ENCODE measurements at regions not wholly inside any gene's neighbourhood (a gene's known extent, or its start where the extent isn't known, plus 50 kb on each side); places are given as distances from the start of the nearest gene placed in this dataset.

DNA sequence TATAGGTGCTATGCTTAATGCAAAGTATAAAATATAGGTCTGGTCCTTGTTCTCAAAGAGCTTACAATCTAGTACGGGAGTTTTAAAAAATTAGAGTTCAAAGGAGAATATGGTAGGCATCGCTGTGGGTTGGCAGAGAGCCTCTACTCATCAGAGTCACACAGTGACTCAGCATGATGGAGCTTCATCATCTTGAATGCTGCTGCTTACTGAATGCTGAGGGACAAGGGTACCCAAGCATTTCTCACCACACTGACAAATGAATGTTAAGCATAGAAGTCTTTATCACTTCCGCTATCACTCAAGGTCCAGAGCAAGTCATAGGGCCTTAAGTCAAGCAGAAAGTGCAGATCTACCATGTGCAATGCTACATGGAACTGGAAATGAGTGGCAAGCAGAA, 268.6 kb upstream of the IGFBP7 start:
- Histone ChIP-seq H3K4me3 (ENCODE audit: low read depth in 1 of 3, low read length in 3 of 3) (no peak overlapping the region), H3K4me1 (ENCODE audit: control insufficient read depth in 3 of 3, insufficient read depth in 2 of 3, low read depth in 1 of 3, low read length in 2 of 3) (no peaks in the 10 kb centered on the region), H3K36me3 (ENCODE audit: control insufficient read depth in 3 of 3, insufficient read depth in 2 of 3, low read depth in 1 of 3, low read length in 3 of 3) (no peaks in the 10 kb centered on the region), H3K9me3 (ENCODE audit: control insufficient read depth in 2 of 2, insufficient read depth in 1 of 2, low read depth in 1 of 2, low read length in 1 of 2) (no peaks in the 10 kb centered on the region), H3K27me3 (ENCODE audit: control insufficient read depth in 3 of 3, insufficient read depth in 3 of 3, low read length in 3 of 3) (no peaks in the 10 kb centered on the region), H3K27ac (ENCODE audit: low read depth in 1 of 3, low read length in 2 of 3) (no peak overlapping the region)
- WGBS, 3 donors: 91 to 94% (median 92%) methylated on average over 3 of the region's 3 CpGs
- FAIRE-seq: no peak
- DNase-seq: no peak

DNA sequence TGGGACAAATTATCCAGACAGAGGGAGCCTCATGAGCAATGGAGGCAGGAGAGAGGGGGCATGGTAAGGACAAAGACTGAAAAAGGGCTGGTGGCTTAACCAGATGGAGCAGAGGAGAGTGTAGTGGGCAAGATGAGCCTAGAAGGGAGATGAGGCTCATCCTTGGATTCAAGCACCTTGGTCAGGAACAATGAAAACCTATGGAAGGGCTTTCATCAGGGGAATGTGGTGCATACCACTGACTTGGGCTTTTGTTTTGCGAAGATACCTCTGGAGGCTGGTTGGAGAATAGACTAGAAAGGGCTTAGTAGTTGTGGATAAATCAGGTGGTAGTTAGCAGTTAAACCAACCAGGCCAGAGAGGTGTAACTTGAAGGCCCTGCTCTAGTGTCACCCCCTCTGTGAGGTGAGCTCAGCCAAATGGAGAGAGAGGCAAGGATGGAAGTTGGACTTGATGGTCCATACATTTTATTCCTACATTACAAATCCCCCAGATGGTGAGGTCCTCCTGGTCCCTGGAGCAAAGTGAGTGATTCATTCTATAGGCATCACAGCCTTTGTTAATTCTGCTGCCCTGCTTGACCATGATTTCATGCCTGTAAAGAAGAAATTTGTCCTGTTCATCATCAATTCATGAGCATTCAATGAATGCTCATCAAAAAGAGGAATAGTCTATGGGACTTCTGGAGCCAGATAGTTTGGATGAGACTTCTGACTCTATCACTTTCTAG, 264.8 kb upstream of the IGFBP7 start:
- no peaks in the 10 kb centered on the region for H3K4me1 ChIP-seq (ENCODE audit: control insufficient read depth in 3 of 3, insufficient read depth in 2 of 3, low read depth in 1 of 3, low read length in 2 of 3)
- H3K27me3 ChIP-seq (ENCODE audit: control insufficient read depth in 3 of 3, insufficient read depth in 3 of 3, low read length in 3 of 3): no peaks in the 10 kb centered on the region
- no peaks in the 10 kb centered on the region for H3K9me3 ChIP-seq (ENCODE audit: control insufficient read depth in 2 of 2, insufficient read depth in 1 of 2, low read depth in 1 of 2, low read length in 1 of 2)
- FAIRE-seq: no peak
- no peak overlapping the region for H3K4me3 ChIP-seq (ENCODE audit: low read depth in 1 of 3, low read length in 3 of 3)
- no peak overlapping the region for H3K27ac ChIP-seq (ENCODE audit: low read depth in 1 of 3, low read length in 2 of 3)
- no peak for DNase-seq
- 85 to 97% (median 88%) methylated on average over 1 of the region's 1 CpG for WGBS, 3 donors
- no peaks in the 10 kb centered on the region for H3K36me3 ChIP-seq (ENCODE audit: control insufficient read depth in 3 of 3, insufficient read depth in 2 of 3, low read depth in 1 of 3, low read length in 3 of 3)

DNA sequence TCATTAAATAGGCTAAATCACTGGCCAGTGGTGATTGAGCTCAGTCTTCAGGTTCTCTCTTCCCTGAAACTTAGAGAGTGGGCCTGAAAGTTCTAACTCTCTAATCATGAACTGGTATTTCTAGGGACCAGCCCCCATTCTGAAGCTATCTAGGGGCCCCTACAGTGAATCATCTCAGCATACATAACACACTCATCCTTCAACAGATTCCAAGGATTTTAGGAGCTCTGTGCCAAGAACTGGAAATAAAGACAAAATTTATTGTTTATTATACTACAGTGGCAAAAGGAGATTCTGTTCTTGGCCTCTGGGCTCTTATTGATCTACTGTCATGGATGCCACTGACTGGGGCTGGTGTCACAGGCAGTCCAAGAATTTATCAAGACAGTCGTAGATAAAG, 263.8 kb upstream of the IGFBP7 start:
- no peaks in the 10 kb centered on the region for H3K4me1 ChIP-seq (ENCODE audit: control insufficient read depth in 3 of 3, insufficient read depth in 2 of 3, low read depth in 1 of 3, low read length in 2 of 3)
- no peaks in the 10 kb centered on the region for H3K27me3 ChIP-seq (ENCODE audit: control insufficient read depth in 3 of 3, insufficient read depth in 3 of 3, low read length in 3 of 3)
- H3K9me3 ChIP-seq (ENCODE audit: control insufficient read depth in 2 of 2, insufficient read depth in 1 of 2, low read depth in 1 of 2, low read length in 1 of 2): no peaks in the 10 kb centered on the region
- H3K27ac ChIP-seq (ENCODE audit: low read depth in 1 of 3, low read length in 2 of 3): no peak overlapping the region
- no peak for DNase-seq
- FAIRE-seq: no peak
- no peak overlapping the region for H3K4me3 ChIP-seq (ENCODE audit: low read depth in 1 of 3, low read length in 3 of 3)
- no peaks in the 10 kb centered on the region for H3K36me3 ChIP-seq (ENCODE audit: control insufficient read depth in 3 of 3, insufficient read depth in 2 of 3, low read depth in 1 of 3, low read length in 3 of 3)
- WGBS, 3 donors: 76 to 87% (median 81%) methylated on average over 1 of the region's 1 CpG

DNA sequence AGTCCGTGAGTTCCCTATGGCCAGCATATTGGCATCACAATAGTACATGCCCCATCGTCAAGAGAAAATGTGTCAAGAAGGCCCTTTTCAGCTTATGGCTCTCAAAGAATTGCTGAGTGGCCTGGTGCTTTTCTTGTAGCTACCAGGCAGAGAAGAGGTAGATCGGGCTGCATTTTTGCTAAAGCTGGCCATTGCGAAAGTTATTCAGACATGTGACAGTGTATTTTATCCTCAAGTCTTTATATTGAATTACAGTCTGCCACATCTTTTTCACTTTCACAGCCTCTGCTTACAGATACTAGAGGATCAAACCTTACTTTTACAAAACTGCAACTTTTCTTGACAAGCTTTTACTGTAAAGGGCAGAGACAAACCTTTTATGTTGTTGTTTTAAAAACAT, 261.5 kb upstream of the IGFBP7 start:
- no peak overlapping the region for H3K27ac ChIP-seq (ENCODE audit: low read depth in 1 of 3, low read length in 2 of 3)
- no peaks in the 10 kb centered on the region for H3K9me3 ChIP-seq (ENCODE audit: control insufficient read depth in 2 of 2, insufficient read depth in 1 of 2, low read depth in 1 of 2, low read length in 1 of 2)
- H3K4me1 ChIP-seq (ENCODE audit: control insufficient read depth in 3 of 3, insufficient read depth in 2 of 3, low read depth in 1 of 3, low read length in 2 of 3): no peaks in the 10 kb centered on the region
- FAIRE-seq (no peak), DNase-seq (no peak)
- 78 to 89% (median 81%) methylated on average over 4 of the region's 4 CpGs for WGBS, 3 donors
- no peaks in the 10 kb centered on the region for H3K36me3 ChIP-seq (ENCODE audit: control insufficient read depth in 3 of 3, insufficient read depth in 2 of 3, low read depth in 1 of 3, low read length in 3 of 3)
- H3K27me3 ChIP-seq (ENCODE audit: control insufficient read depth in 3 of 3, insufficient read depth in 3 of 3, low read length in 3 of 3): no peaks in the 10 kb centered on the region
- no peak overlapping the region for H3K4me3 ChIP-seq (ENCODE audit: low read depth in 1 of 3, low read length in 3 of 3)

DNA sequence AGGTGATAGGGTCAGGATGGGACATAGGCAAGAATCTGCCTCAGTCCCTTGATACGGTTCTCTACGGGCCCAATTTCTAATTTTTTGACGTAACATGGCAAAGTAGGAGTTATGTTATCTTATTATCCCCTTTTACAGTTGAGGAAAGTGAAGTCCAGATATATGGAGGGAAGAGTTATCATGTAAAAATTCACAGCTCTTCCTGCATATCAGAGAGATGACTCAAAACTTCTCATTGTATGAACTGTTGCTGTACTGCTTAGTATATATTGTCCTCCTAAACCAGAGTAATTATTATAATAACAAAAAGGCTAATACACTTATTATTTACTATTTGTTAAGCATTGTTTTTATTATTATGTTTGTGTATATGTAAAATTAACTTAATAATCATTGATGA, 260.5 kb upstream of the IGFBP7 start:
- Histone ChIP-seq H3K27ac (ENCODE audit: low read depth in 1 of 3, low read length in 2 of 3) (no peak overlapping the region), H3K4me3 (ENCODE audit: low read depth in 1 of 3, low read length in 3 of 3) (no peak overlapping the region), H3K36me3 (ENCODE audit: control insufficient read depth in 3 of 3, insufficient read depth in 2 of 3, low read depth in 1 of 3, low read length in 3 of 3) (no peaks in the 10 kb centered on the region), H3K27me3 (ENCODE audit: control insufficient read depth in 3 of 3, insufficient read depth in 3 of 3, low read length in 3 of 3) (no peaks in the 10 kb centered on the region), H3K4me1 (ENCODE audit: control insufficient read depth in 3 of 3, insufficient read depth in 2 of 3, low read depth in 1 of 3, low read length in 2 of 3) (no peaks in the 10 kb centered on the region), H3K9me3 (ENCODE audit: control insufficient read depth in 2 of 2, insufficient read depth in 1 of 2, low read depth in 1 of 2, low read length in 1 of 2) (no peaks in the 10 kb centered on the region)
- FAIRE-seq (no peak), DNase-seq (no peak)
- 85 to 94% (median 89%) methylated on average over 3 of the region's 3 CpGs for WGBS, 3 donors

DNA sequence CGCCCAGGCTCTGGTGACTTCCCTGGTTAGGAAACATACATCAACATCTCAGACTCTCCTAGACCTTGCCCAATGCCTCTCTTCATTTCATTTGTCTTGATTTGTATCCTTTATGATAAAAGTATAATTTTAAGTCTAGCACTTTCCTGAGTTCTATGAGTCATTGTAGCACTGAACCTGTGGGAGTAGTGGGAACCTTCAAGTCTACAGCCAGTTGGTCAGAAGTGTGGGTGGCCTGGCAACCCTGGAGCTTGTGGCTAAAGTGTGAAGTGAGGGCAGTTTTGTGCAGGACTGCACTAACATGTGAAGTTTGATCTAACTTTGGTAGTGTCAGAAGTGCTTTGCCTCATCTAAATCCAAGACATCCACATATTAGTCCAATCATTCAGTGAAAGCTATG, 259.3 kb upstream of the IGFBP7 start:
- no peak for DNase-seq
- no peak overlapping the region for H3K4me3 ChIP-seq (ENCODE audit: low read depth in 1 of 3, low read length in 3 of 3)
- H3K9me3 ChIP-seq (ENCODE audit: control insufficient read depth in 2 of 2, insufficient read depth in 1 of 2, low read depth in 1 of 2, low read length in 1 of 2): no peaks in the 10 kb centered on the region
- no peaks in the 10 kb centered on the region for H3K4me1 ChIP-seq (ENCODE audit: control insufficient read depth in 3 of 3, insufficient read depth in 2 of 3, low read depth in 1 of 3, low read length in 2 of 3)
- no peak overlapping the region for H3K27ac ChIP-seq (ENCODE audit: low read depth in 1 of 3, low read length in 2 of 3)
- H3K36me3 ChIP-seq (ENCODE audit: control insufficient read depth in 3 of 3, insufficient read depth in 2 of 3, low read depth in 1 of 3, low read length in 3 of 3): no peaks in the 10 kb centered on the region
- no peaks in the 10 kb centered on the region for H3K27me3 ChIP-seq (ENCODE audit: control insufficient read depth in 3 of 3, insufficient read depth in 3 of 3, low read length in 3 of 3)
- 63 to 86% (median 69%) methylated on average over 1 of the region's 1 CpG for WGBS, 3 donors
- no peak for FAIRE-seq

DNA sequence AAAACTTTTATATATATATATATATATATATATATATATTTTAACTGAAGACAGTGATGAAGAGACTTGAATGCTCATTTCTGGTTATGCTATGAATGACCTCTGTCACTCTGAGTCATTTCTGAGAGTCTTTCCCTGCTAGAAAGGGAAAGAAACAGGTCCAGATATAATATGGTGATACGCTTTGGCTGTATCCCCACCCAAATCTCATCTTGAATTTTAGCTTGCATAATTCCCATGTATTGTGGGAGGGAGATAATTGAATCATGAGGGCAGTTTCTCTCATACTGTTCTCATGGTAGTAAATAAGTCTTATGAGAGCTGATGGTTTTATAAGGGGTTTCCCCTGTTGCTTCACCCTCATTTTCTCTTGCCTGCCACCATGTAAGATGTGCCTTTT, 254.1 kb upstream of the IGFBP7 start:
- Histone ChIP-seq H3K9me3 (ENCODE audit: control insufficient read depth in 2 of 2, insufficient read depth in 1 of 2, low read depth in 1 of 2, low read length in 1 of 2) (no peaks in the 10 kb centered on the region), H3K27me3 (ENCODE audit: control insufficient read depth in 3 of 3, insufficient read depth in 3 of 3, low read length in 3 of 3) (no peaks in the 10 kb centered on the region), H3K27ac (ENCODE audit: low read depth in 1 of 3, low read length in 2 of 3) (no peak overlapping the region), H3K4me1 (ENCODE audit: control insufficient read depth in 3 of 3, insufficient read depth in 2 of 3, low read depth in 1 of 3, low read length in 2 of 3) (no peaks in the 10 kb centered on the region), H3K4me3 (ENCODE audit: low read depth in 1 of 3, low read length in 3 of 3) (no peak overlapping the region), H3K36me3 (ENCODE audit: control insufficient read depth in 3 of 3, insufficient read depth in 2 of 3, low read depth in 1 of 3, low read length in 3 of 3) (no peaks in the 10 kb centered on the region)
- no peak for FAIRE-seq
- 68 to 84% (median 84%) methylated on average over 1 of the region's 1 CpG for WGBS, 3 donors
- no peak for DNase-seq

DNA sequence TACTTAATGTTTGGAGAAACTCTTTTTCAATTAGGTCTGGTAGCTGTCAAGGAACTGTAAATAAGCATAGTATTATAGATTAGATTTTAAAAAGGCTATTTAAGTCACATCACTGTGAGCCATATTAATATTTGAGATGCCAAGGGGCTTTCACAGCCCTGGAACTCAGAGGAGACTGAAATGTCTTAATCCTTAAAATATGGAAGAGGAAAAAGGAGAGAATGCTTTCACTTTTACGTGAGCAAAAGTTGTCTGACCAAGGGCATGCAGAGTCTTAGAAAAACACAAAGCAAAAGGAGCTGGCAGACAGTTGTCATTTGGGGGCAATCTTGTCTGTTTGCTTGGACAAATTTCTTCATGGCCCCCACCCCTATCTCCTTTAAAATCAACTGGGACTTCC, 253.2 kb upstream of the IGFBP7 start:
- H3K36me3 ChIP-seq (ENCODE audit: control insufficient read depth in 3 of 3, insufficient read depth in 2 of 3, low read depth in 1 of 3, low read length in 3 of 3): no peaks in the 10 kb centered on the region
- no peaks in the 10 kb centered on the region for H3K4me1 ChIP-seq (ENCODE audit: control insufficient read depth in 3 of 3, insufficient read depth in 2 of 3, low read depth in 1 of 3, low read length in 2 of 3)
- H3K27me3 ChIP-seq (ENCODE audit: control insufficient read depth in 3 of 3, insufficient read depth in 3 of 3, low read length in 3 of 3): no peaks in the 10 kb centered on the region
- FAIRE-seq (no peak), DNase-seq (no peak)
- WGBS, 3 donors: 29 to 46% (median 36%) methylated on average over 1 of the region's 1 CpG
- H3K27ac ChIP-seq (ENCODE audit: low read depth in 1 of 3, low read length in 2 of 3): no peak overlapping the region
- no peaks in the 10 kb centered on the region for H3K9me3 ChIP-seq (ENCODE audit: control insufficient read depth in 2 of 2, insufficient read depth in 1 of 2, low read depth in 1 of 2, low read length in 1 of 2)
- H3K4me3 ChIP-seq (ENCODE audit: low read depth in 1 of 3, low read length in 3 of 3): no peak overlapping the region

DNA sequence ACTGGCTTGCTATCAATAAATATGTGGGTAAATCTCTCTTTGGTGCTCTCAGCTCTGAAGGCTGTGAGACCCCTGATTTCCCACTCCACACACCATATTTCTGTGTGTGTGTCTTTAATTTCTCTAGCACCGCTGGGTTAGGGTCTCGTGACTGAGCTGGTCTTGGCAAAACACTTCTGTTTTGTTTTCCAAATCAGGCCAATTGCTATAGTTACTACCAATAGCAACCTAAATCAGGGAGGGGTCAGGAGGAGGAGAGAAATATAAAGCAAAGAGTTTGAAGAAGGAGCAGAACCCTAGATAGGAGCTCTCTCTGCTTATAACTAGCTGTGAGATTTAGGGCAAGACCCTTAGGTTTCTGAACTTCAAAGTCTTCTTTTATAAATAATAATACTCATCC, 250.5 kb upstream of the IGFBP7 start:
- Histone ChIP-seq H3K27me3 (ENCODE audit: control insufficient read depth in 3 of 3, insufficient read depth in 3 of 3, low read length in 3 of 3) (no peaks in the 10 kb centered on the region), H3K27ac (ENCODE audit: low read depth in 1 of 3, low read length in 2 of 3) (no peak overlapping the region), H3K4me3 (ENCODE audit: low read depth in 1 of 3, low read length in 3 of 3) (no peak overlapping the region), H3K4me1 (ENCODE audit: control insufficient read depth in 3 of 3, insufficient read depth in 2 of 3, low read depth in 1 of 3, low read length in 2 of 3) (no peaks in the 10 kb centered on the region), H3K9me3 (ENCODE audit: control insufficient read depth in 2 of 2, insufficient read depth in 1 of 2, low read depth in 1 of 2, low read length in 1 of 2) (no peaks in the 10 kb centered on the region), H3K36me3 (ENCODE audit: control insufficient read depth in 3 of 3, insufficient read depth in 2 of 3, low read depth in 1 of 3, low read length in 3 of 3) (no peaks in the 10 kb centered on the region)
- no peak for DNase-seq
- WGBS, 3 donors: 63 to 76% (median 68%) methylated on average over 2 of the region's 2 CpGs
- FAIRE-seq: no peak

Measured in small intestine (tissue), 7 donors.